BE2C (cell line): ENCODE measurements at regions not wholly inside any gene's neighbourhood (a gene's known extent, or its start where the extent isn't known, plus 50 kb on each side); places are given as distances from the start of the nearest gene placed in this dataset.
"Not testable (repeated sequence)": the region's sequence is repeated elsewhere in the genome, so short reads cannot be mapped to it uniquely, and the experiment has no call there.

Experiments used
- DNase-seq: peaks from one replicate; pipeline ENCODE4 v3.0.0-alpha.2; 2020
- H3K27me3 ChIP-seq: fragments of 250-450 bp; sonication (Bioruptor Pico); 2 replicates; pipeline ENCODE4 v1.5.1; 2020; ENCODE audit warnings: mild to moderate bottlenecking
- H3K36me3 ChIP-seq: fragments of 250-450 bp; sonication (Bioruptor Pico); 2 replicates; pipeline ENCODE4 v1.5.1; 2020; ENCODE audit warnings: mild to moderate bottlenecking
- H3K4me1 ChIP-seq: fragments of 250-450 bp; sonication (Bioruptor Pico); 2 replicates; pipeline ENCODE4 v1.5.1; 2020
- H3K4me3 ChIP-seq: 2 replicates; pipeline ENCODE4 v1.5.1; 2011; ENCODE audit warnings: low read depth, low read length
- H3K9me3 ChIP-seq: fragments of 250-450 bp; sonication (Bioruptor Pico); 2 replicates; pipeline ENCODE4 v1.5.1; 2020
- CTCF ChIP-seq: IDR thresholded peaks from 2 replicates; pipeline ENCODE4 v1.5.1; 2012; ENCODE audit warnings: mild to moderate bottlenecking, low read depth, low read length

GRCh38 chr2:145541028-145541427, 1021.1 kb upstream of the ZEB2 start:
- TF ChIP-seq CTCF, result no peak
- DNase-seq, result no peak
- Histone ChIP-seq H3K9me3 (no peaks in the 10 kb centered on the region), H3K4me3 (no peak overlapping the region), H3K4me1 (no peaks in the 10 kb centered on the region), H3K36me3 (no peaks in the 10 kb centered on the region), H3K27me3 (no peaks in the 10 kb centered on the region)

GRCh38 chr2:145538661-145539350, 1018.9 kb upstream of the ZEB2 start:
- no peaks in the 10 kb centered on the region for H3K36me3 ChIP-seq
- H3K9me3 ChIP-seq, result no peaks in the 10 kb centered on the region
- H3K4me3 ChIP-seq, result no peak overlapping the region
- TF ChIP-seq CTCF, result no peak
- no peak for DNase-seq
- no peaks in the 10 kb centered on the region for H3K4me1 ChIP-seq
- no peaks in the 10 kb centered on the region for H3K27me3 ChIP-seq

GRCh38 chr2:145530653-145531052, 1010.7 kb upstream of the ZEB2 start:
- Histone ChIP-seq H3K27me3 (no peaks in the 10 kb centered on the region), H3K4me1 (no peaks in the 10 kb centered on the region), H3K36me3 (no peaks in the 10 kb centered on the region), H3K9me3 (no peaks in the 10 kb centered on the region), H3K4me3 (no peak overlapping the region)
- no peak for DNase-seq
- no peak for TF ChIP-seq CTCF

GRCh38 chr2:145524836-145525235, 1004.9 kb upstream of the ZEB2 start:
- no peaks in the 10 kb centered on the region for H3K9me3 ChIP-seq
- H3K36me3 ChIP-seq, result no peaks in the 10 kb centered on the region
- no peak for TF ChIP-seq CTCF
- H3K27me3 ChIP-seq, result no peaks in the 10 kb centered on the region
- H3K4me3 ChIP-seq, result no peak overlapping the region
- no peak for DNase-seq
- no peaks in the 10 kb centered on the region for H3K4me1 ChIP-seq

- no peak for TF ChIP-seq CTCF
- no peaks in the 10 kb centered on the region for H3K36me3 ChIP-seq
- no peak for DNase-seq
- no peaks in the 10 kb centered on the region for H3K4me1 ChIP-seq
- no peaks in the 10 kb centered on the region for H3K27me3 ChIP-seq
- no peaks in the 10 kb centered on the region for H3K9me3 ChIP-seq
- no peak overlapping the region for H3K4me3 ChIP-seq
Measured at GRCh38 chr2:145524303-145524702, 1004.4 kb upstream of the ZEB2 start.

- H3K9me3 ChIP-seq, H3K4me3 ChIP-seq, H3K36me3 ChIP-seq, H3K27me3 ChIP-seq, DNase-seq, H3K4me1 ChIP-seq: not testable (repeated sequence)
Measured at GRCh38 chr2:145519254-145519653, 999.3 kb upstream of the ZEB2 start.
